ENCODE measurements at regions not wholly inside any gene's neighbourhood (a gene's known extent, or its start where the extent isn't known, plus 50 kb on each side); places are given as distances from the start of the nearest gene placed in this dataset.

DNA sequence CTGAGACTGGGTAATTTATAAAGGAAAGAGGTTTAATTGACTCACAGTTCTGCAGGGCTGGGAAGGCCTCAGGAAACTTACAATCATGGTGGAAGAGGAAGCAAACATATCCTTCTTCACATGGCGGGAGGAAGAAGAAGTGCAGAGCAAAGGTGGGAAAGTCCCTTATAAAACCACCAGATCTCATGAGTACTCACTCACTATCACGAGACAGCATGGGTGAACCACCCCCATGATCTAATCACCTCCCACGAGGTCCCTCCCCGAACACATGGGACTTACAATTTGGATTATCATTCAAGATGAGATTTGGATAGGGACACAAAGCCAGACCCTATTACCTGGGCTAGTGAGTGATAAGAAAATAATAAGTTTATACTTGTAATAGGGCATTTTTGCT is 70.6 kb upstream of the HS3ST2 start:
- ChIA-PET CTCF (no interaction called here), POLR2A (ENCODE audit: unreplicated experiment) (no interaction called here)
- Histone ChIP-seq H3K79me1 (ENCODE audit: low read depth in 1 of 2, low read length in 2 of 2) (no peaks in the 10 kb centered on the region), H3K4me1 (ENCODE audit: control insufficient read depth, insufficient read depth, low read length) (no peaks in the 10 kb centered on the region), H3K9me1 (ENCODE audit: insufficient read depth, low read length) (no peaks in the 10 kb centered on the region), H2AFZ (replicated peaks; ENCODE audit: low read length, poor library complexity) (no peak overlapping the region), H3K27me3 (ENCODE audit: control insufficient read depth, insufficient read depth, low read length) (no peaks in the 10 kb centered on the region), H2AK9ac (replicated peaks; ENCODE audit: low read depth, low read length, poor library complexity) (no peak overlapping the region), H3K23ac (ENCODE audit: low read depth, low read length) (no peak overlapping the region), H3K14ac (replicated peaks; ENCODE audit: low read depth, low read length) (no peak overlapping the region), H3K4ac (ENCODE audit: low read depth, low read length) (no peak overlapping the region), H3K9me3 (ENCODE audit: control insufficient read depth, insufficient read depth, low read length) (no peaks in the 10 kb centered on the region), H3K56ac (ENCODE audit: extremely low read depth, insufficient read depth, low read length) (no peak overlapping the region), H4K8ac (ENCODE audit: low read depth in 2 of 2, low read length in 2 of 2) (no peak overlapping the region), H4K91ac (ENCODE audit: insufficient read depth, low read depth, low read length) (no peak overlapping the region), H3K9ac (ENCODE audit: low read depth, low read length) (no peak overlapping the region), H2BK120ac (ENCODE audit: low read depth, low read length) (no peak overlapping the region), H3K4me3 (ENCODE audit: insufficient read depth, low read depth, low read length) (no peak overlapping the region), H2BK5ac (ENCODE audit: low read depth, low read length, poor library complexity, severe bottlenecking) (no peak overlapping the region), H3K36me3 (ENCODE audit: control insufficient read depth, insufficient read depth, low read length) (no peaks in the 10 kb centered on the region), H4K5ac (ENCODE audit: low read depth, low read length) (no peak overlapping the region), H2AK5ac (ENCODE audit: low read depth, low read length) (no peak overlapping the region), H4K20me1 (ENCODE audit: insufficient read depth, low read length) (no peaks in the 10 kb centered on the region), H3K4me2 (ENCODE audit: low read depth, low read length) (no peak overlapping the region), H3K18ac (ENCODE audit: low read depth, low read length) (no peak overlapping the region), H2BK20ac (ENCODE audit: low read depth, low read length) (no peak overlapping the region), H3K27ac (ENCODE audit: insufficient read depth, low read length) (no peak overlapping the region), H2BK15ac (ENCODE audit: low read depth, low read length) (no peak overlapping the region)
- BruUV-seq (replicated peaks): no TSS peak
- TF ChIP-seq BHLHE40 (IDR thresholded peaks at IDR 0.05; ENCODE audit: low read depth, low read length): no peak
- no peak for TF ChIP-seq MXI1 (IDR thresholded peaks at IDR 0.05; ENCODE audit: borderline replicate concordance, low read depth, low read length)
- TF ChIP-seq RFX5 (IDR thresholded peaks at IDR 0.05; ENCODE audit: low read depth, low read length): no peak
- no peak for TF ChIP-seq CHD1 (IDR thresholded peaks at IDR 0.05; ENCODE audit: low read depth, low read length)
- TF ChIP-seq NFE2L2 (IDR thresholded peaks at IDR 0.05; ENCODE audit: low read depth, low read length): no peak
- TF ChIP-seq, protein P1, sequence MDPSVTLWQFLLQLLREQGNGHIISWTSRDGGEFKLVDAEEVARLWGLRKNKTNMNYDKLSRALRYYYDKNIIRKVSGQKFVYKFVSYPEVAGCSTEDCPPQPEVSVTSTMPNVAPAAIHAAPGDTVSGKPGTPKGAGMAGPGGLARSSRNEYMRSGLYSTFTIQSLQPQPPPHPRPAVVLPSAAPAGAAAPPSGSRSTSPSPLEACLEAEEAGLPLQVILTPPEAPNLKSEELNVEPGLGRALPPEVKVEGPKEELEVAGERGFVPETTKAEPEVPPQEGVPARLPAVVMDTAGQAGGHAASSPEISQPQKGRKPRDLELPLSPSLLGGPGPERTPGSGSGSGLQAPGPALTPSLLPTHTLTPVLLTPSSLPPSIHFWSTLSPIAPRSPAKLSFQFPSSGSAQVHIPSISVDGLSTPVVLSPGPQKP (IDR thresholded peaks at IDR 0.05; ENCODE audit: borderline replicate concordance, low read depth, low read length): no peak
- TF ChIP-seq FOS (IDR thresholded peaks at IDR 0.05; ENCODE audit: low read depth, low read length): no peak
- no peak for TF ChIP-seq POLR2A (IDR thresholded peaks at IDR 0.05; ENCODE audit: low read depth, low read length)
- TF ChIP-seq MAFK (IDR thresholded peaks at IDR 0.05; ENCODE audit: low read depth, low read length): no peak
- TF ChIP-seq, protein P2, sequence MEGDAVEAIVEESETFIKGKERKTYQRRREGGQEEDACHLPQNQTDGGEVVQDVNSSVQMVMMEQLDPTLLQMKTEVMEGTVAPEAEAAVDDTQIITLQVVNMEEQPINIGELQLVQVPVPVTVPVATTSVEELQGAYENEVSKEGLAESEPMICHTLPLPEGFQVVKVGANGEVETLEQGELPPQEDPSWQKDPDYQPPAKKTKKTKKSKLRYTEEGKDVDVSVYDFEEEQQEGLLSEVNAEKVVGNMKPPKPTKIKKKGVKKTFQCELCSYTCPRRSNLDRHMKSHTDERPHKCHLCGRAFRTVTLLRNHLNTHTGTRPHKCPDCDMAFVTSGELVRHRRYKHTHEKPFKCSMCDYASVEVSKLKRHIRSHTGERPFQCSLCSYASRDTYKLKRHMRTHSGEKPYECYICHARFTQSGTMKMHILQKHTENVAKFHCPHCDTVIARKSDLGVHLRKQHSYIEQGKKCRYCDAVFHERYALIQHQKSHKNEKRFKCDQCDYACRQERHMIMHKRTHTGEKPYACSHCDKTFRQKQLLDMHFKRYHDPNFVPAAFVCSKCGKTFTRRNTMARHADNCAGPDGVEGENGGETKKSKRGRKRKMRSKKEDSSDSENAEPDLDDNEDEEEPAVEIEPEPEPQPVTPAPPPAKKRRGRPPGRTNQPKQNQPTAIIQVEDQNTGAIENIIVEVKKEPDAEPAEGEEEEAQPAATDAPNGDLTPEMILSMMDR (conservative IDR thresholded peaks at IDR 0.05; ENCODE audit: low read depth, low read length): no peak
- TF ChIP-seq RCOR1 (IDR thresholded peaks at IDR 0.05; ENCODE audit: insufficient replicate concordance, low read length): no peak
- TF ChIP-seq, protein P3, sequence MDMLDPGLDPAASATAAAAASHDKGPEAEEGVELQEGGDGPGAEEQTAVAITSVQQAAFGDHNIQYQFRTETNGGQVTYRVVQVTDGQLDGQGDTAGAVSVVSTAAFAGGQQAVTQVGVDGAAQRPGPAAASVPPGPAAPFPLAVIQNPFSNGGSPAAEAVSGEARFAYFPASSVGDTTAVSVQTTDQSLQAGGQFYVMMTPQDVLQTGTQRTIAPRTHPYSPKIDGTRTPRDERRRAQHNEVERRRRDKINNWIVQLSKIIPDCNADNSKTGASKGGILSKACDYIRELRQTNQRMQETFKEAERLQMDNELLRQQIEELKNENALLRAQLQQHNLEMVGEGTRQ (IDR thresholded peaks at IDR 0.05; ENCODE audit: low read depth, low read length): no peak
- TF ChIP-seq MAZ (IDR thresholded peaks at IDR 0.05; ENCODE audit: borderline replicate concordance, low read depth, low read length): no peak
- no peak for TF ChIP-seq CEBPB (IDR thresholded peaks at IDR 0.05; ENCODE audit: low read depth, low read length)
- dilution Hi-C loops (cut with HindIII; ENCODE audit: low sequenced_read_pairs, unreplicated experiment): no loop called here
- in situ Hi-C loops (cut with MboI; ENCODE audit: low sequenced_read_pairs): no loop called here
- intact Hi-C loops (cut with micrococcal nuclease): no loop called here
- ATAC-seq (ENCODE audit: low read depth) (no peak), DNase-seq (no peak)
- WGBS, 2 experiments (ENCODE audit: extremely low coverage in 2 of 2, insufficient read length in 1 of 2): no CpG with 5 or more reads among the region's 4 CpGs
